Activated T-helper 1 cell treated with anti-CD3 and anti-CD28 coated beads, Interleukin-12 subunit alpha, Interleukin-12 subunit beta, Interleukin-2, Interleukin-4 antibody, amounts not matched to agents 30 ng/mL and 10 ng/mL and 1 ng/mL, durations not matched to agents 14 hours and 24 hours and 36 hours (primary cell): ENCODE measurements at regions not wholly inside any gene's neighbourhood (a gene's known extent, or its start where the extent isn't known, plus 50 kb on each side); places are given as distances from the start of the nearest gene placed in this dataset.

Source experiments
- DNase-seq: peaks from one replicate; pipeline ENCODE4 v3.0.0; 2021; ENCODE audit warnings: low spot score
- H3K27ac Mint-ChIP-seq: one replicate; pipeline ENCODE4 v1.8.0; 2021; ENCODE audit warnings: mild to moderate bottlenecking, mixed read lengths
- H3K27me3 Mint-ChIP-seq: one replicate; pipeline ENCODE4 v1.8.0; 2022; ENCODE audit warnings: mild to moderate bottlenecking, moderate library complexity, mixed read lengths; ENCODE audit not compliant: insufficient read depth
- H3K36me3 Mint-ChIP-seq: one replicate; pipeline ENCODE4 v1.8.0; 2021; ENCODE audit warnings: low read depth, mixed read lengths
- H3K4me1 Mint-ChIP-seq: one replicate; pipeline ENCODE4 v1.8.0; 2021; ENCODE audit warnings: low read depth, mixed read lengths
- H3K4me3 Mint-ChIP-seq: one replicate; pipeline ENCODE4 v1.8.0; 2021; ENCODE audit warnings: mild to moderate bottlenecking, moderate library complexity, mixed read lengths
- H3K9me3 Mint-ChIP-seq: one replicate; pipeline ENCODE4 v1.8.0; 2021; ENCODE audit warnings: mixed read lengths
- intact Hi-C: fragments of 100-400 bp; cut with micrococcal nuclease; formaldehyde crosslinking; loops from one replicate; pipeline ENCODE4 v1.15.1; 2024

DNA sequence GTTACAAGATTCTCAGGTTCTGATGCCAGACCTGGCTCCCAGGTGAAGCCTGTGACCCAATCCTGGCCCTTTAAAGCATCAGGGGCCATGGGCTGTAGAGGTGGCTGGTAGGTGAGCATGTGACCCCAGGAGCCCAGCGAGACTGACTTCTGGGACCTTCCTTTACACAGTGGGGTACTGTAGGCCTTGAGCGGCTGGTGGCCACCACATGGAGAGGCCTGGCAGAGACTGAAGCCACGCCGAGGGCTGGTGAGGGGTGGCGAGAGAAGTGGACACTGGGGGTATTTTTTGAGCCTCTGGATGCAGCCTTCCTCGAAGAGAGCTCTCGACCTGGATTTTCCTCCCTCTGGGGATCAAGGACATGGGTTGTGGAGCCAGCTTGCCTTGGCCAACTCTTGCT is 71.2 kb upstream of the ITGA11 start:
- Mint-ChIP-seq H3K9me3 (no peaks in the 10 kb centered on the region), H3K27me3 (peaks cover 3% of the 10 kb centered on the region), H3K4me1 (peaks cover 6% of the 10 kb centered on the region), H3K27ac (no peak overlapping the region), H3K36me3 (no peaks in the 10 kb centered on the region), H3K4me3 (no peak overlapping the region)
- intact Hi-C loops: no loop called here
- no peak for DNase-seq

- H3K4me1 Mint-ChIP-seq: peaks cover 6% of the 10 kb centered on the region
- no peaks in the 10 kb centered on the region for H3K36me3 Mint-ChIP-seq
- intact Hi-C loops: no loop called here
- H3K9me3 Mint-ChIP-seq: no peaks in the 10 kb centered on the region
- H3K4me3 Mint-ChIP-seq: no peak overlapping the region
- no peak for DNase-seq
- peaks cover 3% of the 10 kb centered on the region for H3K27me3 Mint-ChIP-seq
- H3K27ac Mint-ChIP-seq: no peak overlapping the region
Measured at GRCh38 chr15:68503791-68504680, 72.1 kb upstream of the ITGA11 start.

DNA sequence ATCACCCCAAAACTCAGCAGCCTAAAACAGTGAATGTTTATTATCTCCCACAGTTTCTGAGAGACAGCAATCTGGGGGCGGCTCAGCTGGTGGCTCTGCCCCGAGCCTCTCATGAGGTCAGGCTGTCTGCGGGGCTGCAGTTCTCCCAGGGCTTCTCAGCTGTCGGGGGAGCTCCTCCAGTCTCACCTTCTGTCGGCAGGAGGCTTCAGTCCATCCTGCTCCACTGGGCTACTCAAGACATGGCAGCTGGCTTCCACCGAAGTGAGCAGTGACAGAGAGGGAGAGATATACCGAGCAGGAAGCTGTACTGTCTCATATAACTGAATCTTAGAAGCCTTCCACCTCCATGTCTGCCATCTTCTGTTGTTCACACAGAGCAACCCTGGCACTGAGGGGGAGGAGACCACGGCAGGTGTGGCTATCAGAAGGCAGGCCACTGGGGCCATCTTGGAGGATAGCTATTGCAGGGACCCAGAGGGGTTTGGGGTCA is 72.8 kb upstream of the ITGA11 start:
- Mint-ChIP-seq H3K9me3 (no peaks in the 10 kb centered on the region), H3K4me3 (no peak overlapping the region), H3K36me3 (no peaks in the 10 kb centered on the region), H3K4me1 (peaks cover 6% of the 10 kb centered on the region), H3K27ac (no peak overlapping the region), H3K27me3 (peaks cover 3% of the 10 kb centered on the region)
- intact Hi-C loops: no loop called here
- no peak for DNase-seq

- peaks cover 6% of the 10 kb centered on the region for H3K4me1 Mint-ChIP-seq
- H3K9me3 Mint-ChIP-seq: no peaks in the 10 kb centered on the region
- no peak overlapping the region for H3K27ac Mint-ChIP-seq
- peaks cover 3% of the 10 kb centered on the region for H3K27me3 Mint-ChIP-seq
- H3K36me3 Mint-ChIP-seq: no peaks in the 10 kb centered on the region
- intact Hi-C loops: no loop called here
- no peak for DNase-seq
- H3K4me3 Mint-ChIP-seq: no peak overlapping the region
Measured at GRCh38 chr15:68506071-68506470, 72.7 kb upstream of the CORO2B start.

DNA sequence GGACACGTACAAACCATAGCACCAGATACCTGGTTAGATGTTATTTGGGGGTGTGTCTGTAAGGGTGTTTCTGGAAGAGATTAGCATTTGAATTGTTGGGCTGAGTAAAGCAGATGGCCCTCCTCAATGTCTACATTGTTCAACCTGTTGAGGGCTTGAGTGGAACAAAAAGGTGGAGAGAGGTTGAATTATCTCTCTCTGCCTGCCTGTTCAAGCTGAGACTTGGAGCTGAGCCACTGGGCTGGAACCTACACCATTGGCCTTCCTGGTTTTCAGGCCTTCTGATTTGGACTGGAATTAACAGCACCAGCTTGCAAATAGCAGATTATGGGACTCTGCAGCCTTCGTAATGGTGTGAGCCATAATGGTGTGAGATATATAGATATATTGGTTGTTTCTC is 71.3 kb upstream of the CORO2B start:
- H3K4me3 Mint-ChIP-seq: no peak overlapping the region
- no peaks in the 10 kb centered on the region for H3K36me3 Mint-ChIP-seq
- DNase-seq: no peak
- intact Hi-C loops: no loop called here
- H3K4me1 Mint-ChIP-seq: peaks cover 6% of the 10 kb centered on the region
- H3K27ac Mint-ChIP-seq: no peak overlapping the region
- no peaks in the 10 kb centered on the region for H3K9me3 Mint-ChIP-seq
- peaks cover 4% of the 10 kb centered on the region for H3K27me3 Mint-ChIP-seq

GRCh38 chr15:68508485-68509189 is 70.2 kb upstream of the CORO2B start:
- Mint-ChIP-seq H3K36me3 (no peaks in the 10 kb centered on the region), H3K27me3 (peaks cover 6% of the 10 kb centered on the region), H3K4me3 (no peak overlapping the region), H3K9me3 (no peaks in the 10 kb centered on the region), H3K27ac (no peak overlapping the region), H3K4me1 (peaks cover 6% of the 10 kb centered on the region)
- intact Hi-C loops: no loop called here
- DNase-seq: no peak

GRCh38 chr15:68510558-68510957 is 68.2 kb upstream of the CORO2B start:
- Mint-ChIP-seq H3K27me3 (peaks cover 15% of the 10 kb centered on the region), H3K4me1 (no peaks in the 10 kb centered on the region), H3K4me3 (no peak overlapping the region), H3K36me3 (no peaks in the 10 kb centered on the region), H3K9me3 (no peaks in the 10 kb centered on the region), H3K27ac (no peak overlapping the region)
- intact Hi-C loops: no loop called here
- no peak for DNase-seq

DNA sequence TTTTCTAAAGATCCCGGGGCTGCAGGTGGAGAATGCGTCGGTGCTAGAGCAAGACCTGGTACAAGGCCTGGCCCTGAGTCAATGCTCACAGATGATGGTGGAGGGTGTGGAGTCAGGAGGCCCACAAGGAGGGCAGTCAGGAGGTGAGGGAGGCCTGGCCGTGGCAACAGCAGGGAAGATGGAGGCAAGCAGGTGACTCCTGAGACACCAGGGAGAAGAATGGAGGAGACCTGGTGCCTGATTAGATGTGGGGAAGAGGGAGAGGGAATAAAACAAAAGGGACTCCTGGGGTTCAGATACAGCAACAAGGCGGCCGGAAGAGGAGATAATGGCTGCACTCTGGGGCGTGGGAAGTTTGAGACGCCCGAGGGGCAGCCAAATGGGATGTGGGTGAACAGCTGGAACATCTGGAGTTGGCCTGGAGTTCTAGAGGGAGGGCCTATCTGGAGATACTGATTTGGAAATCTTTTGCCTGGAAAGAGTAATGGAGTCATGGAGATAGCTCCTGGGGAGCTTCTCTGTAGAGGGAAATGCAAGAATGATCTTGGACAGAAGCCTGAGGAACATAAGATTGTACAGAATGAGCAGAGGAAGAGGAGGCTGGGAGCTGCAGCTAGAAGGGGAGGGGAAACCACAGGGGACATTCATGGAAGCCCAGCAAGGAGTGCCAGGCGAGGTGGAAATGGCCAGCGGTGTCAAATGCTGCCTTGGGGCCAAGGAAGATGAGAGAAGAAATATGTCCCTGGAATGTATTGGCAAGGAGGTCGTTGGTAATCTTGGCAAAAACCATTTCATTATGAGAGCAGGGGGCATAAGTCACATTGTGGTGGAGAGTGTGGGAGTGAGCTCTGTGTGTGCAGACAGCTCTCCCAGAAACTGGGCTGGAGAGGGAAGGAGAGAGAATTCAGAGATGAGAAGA is 67.5 kb upstream of the CORO2B start:
- Mint-ChIP-seq H3K36me3 (no peaks in the 10 kb centered on the region), H3K27me3 (peaks cover 16% of the 10 kb centered on the region), H3K4me3 (no peak overlapping the region), H3K27ac (no peak overlapping the region), H3K9me3 (no peaks in the 10 kb centered on the region), H3K4me1 (no peaks in the 10 kb centered on the region)
- intact Hi-C loops: no loop called here
- no peak for DNase-seq

DNA sequence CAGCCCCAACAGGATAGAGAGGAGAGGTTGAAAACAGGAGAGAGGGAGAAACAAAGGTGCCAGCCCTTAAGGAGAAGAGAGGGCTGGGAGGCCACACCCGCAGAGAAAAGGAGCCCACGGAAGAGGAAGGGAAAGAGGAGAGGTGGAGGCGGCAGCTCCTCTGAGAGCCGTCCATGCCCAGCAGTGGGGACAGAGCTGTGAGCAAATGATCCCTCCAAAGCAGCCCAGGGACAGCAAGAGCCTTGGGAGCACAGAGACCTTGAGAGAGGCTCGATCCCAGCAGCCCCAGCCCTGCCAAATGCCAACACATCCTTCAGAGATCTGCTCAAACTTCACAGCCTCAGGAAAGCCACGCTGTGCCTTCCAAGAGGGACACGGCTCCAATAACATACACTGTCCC is 66.7 kb upstream of the CORO2B start:
- Mint-ChIP-seq H3K4me1 (no peaks in the 10 kb centered on the region), H3K36me3 (no peaks in the 10 kb centered on the region), H3K27ac (no peak overlapping the region), H3K4me3 (no peak overlapping the region), H3K27me3 (peaks cover 16% of the 10 kb centered on the region), H3K9me3 (no peaks in the 10 kb centered on the region)
- intact Hi-C loops: no loop called here
- DNase-seq: no peak

DNA sequence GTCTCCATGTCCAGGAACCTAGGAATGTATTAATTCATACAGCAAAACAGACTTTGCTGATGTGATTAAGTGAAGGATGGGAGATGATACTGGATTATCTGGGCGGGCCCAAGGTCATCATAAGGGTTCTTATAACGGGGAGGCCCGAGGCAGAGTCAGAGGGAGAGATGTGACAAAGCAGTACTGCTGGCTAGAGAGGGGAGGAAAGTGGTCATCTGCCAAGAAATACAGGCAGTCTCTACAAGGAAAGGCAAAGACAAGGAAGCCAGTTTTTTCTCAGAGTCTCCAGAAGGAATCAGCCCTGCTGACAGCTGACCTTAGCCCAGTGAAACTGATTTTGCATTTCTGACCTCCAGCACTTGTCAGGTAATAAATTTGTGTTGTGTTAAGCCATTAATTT is 66.2 kb upstream of the CORO2B start:
- Mint-ChIP-seq H3K27me3 (peaks cover 16% of the 10 kb centered on the region), H3K27ac (no peak overlapping the region), H3K9me3 (no peaks in the 10 kb centered on the region), H3K4me1 (no peaks in the 10 kb centered on the region), H3K36me3 (no peaks in the 10 kb centered on the region), H3K4me3 (no peak overlapping the region)
- intact Hi-C loops: no loop called here
- no peak for DNase-seq

DNA sequence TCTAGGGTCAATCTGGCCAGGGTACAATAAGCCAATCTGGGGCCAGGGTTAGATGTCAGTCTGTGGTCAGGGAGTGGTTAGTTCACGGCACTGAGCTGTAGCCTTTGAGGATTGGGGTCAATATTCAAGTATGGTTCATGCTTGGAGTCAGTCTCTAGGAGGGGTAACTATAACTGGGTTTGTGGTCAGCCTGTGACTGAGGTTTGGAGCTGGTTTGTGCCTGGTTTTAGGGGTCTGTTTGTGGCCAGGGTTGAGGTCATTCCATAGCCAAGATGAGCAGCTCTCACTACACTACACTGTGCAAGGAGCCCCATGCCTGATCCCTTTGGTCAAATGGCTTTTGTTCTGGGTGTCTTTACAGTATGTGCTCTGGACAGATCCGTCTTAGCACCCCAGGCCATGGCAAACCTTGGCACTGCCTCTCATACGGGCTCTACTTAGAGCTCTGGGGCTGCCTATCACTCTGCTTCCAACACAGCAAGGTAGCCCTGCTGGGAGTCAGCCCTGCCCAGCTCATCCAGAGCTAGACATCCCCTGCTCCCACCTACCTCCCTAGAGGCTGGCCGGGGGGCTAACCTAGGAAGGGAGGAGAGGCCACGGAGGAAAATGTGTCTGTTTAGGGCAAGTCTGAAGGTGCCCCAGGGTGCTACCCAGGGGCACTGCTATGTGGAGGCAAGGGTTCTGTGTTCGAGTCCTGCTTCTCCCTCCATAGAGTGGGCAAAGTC is 63.3 kb upstream of the CORO2B start:
- intact Hi-C loops: no loop called here
- Mint-ChIP-seq H3K27ac (no peak overlapping the region), H3K4me3 (no peak overlapping the region), H3K4me1 (no peaks in the 10 kb centered on the region), H3K36me3 (no peaks in the 10 kb centered on the region), H3K27me3 (peaks cover 27% of the 10 kb centered on the region), H3K9me3 (no peaks in the 10 kb centered on the region)
- no peak for DNase-seq

DNA sequence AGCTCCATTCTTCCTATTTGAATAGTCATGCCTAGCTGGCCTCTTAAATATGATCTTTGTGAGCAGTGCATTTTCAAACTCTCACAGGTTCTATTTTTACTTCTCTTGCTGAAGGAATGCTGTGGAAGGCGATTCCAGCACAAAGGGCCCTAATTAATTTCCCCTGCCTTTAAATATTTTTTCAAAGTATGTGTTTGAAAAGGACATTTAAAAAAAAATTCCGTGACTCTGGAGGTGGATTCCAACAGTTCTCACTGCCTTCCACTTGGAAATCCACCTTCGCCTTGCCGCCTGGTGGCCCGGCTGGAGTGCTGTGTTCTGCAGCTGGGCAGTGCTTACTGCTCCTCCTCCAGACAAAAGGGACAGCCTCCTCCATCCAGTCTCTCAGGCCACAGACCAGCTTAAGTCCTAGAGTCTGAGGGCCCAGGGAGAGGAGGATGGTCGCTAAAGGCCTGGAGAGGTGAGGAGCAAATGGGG is 61.5 kb upstream of the CORO2B start:
- Mint-ChIP-seq H3K4me1 (no peaks in the 10 kb centered on the region), H3K27ac (no peak overlapping the region), H3K4me3 (no peak overlapping the region), H3K36me3 (no peaks in the 10 kb centered on the region), H3K9me3 (no peaks in the 10 kb centered on the region), H3K27me3 (peaks cover 36% of the 10 kb centered on the region)
- intact Hi-C loops: no loop called here
- no peak for DNase-seq
